ENCODE measurements at regions not wholly inside any gene's neighbourhood (a gene's known extent, or its start where the extent isn't known, plus 50 kb on each side); places are given as distances from the start of the nearest gene placed in this dataset.

DNA sequence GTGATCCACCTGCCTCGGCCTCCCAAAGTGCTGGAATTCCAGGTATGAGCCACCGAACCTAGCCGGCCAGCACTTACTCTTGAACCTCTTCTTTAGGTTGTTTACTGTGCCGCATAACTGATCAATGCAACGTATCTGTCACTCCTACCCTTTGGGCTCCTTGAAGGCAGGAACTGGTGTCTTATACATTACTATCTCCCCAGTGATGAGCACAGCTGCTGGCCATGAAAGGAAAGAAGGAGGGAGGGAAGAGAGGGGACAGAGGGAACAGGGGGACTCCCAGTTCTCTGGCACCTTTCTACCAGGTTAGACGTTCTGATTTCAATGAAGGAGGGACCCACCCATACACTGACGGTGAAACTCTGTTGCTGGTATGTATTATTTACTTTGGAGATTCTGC, 111.8 kb upstream of the NANOS1 start:
- no peak overlapping the region for H3K4me3 ChIP-seq (ENCODE audit: low read length)
- no peak overlapping the region for H3K9ac ChIP-seq (ENCODE audit: low read length)
- H3K56ac ChIP-seq (ENCODE audit: low read length): no peak overlapping the region
- H3K4me2 ChIP-seq (ENCODE audit: low read length): no peak overlapping the region
- H3K36me3 ChIP-seq (ENCODE audit: control insufficient read depth, insufficient read depth, low read length): no peaks in the 10 kb centered on the region
- H4K5ac ChIP-seq (ENCODE audit: low read length): no peak overlapping the region
- H2BK15ac ChIP-seq (replicated peaks; ENCODE audit: low read depth): no peak overlapping the region
- no peak overlapping the region for H3K4ac ChIP-seq (ENCODE audit: low read depth, low read length)
- no peak overlapping the region for H3K23ac ChIP-seq (ENCODE audit: low read length)
- no peaks in the 10 kb centered on the region for H3K79me1 ChIP-seq (ENCODE audit: low read length)
- no peaks in the 10 kb centered on the region for H3K27me3 ChIP-seq (ENCODE audit: insufficient read depth, low read length, poor library complexity)
- no peak overlapping the region for H2BK120ac ChIP-seq (ENCODE audit: low read depth, low read length)
- no peak overlapping the region for H3K27ac ChIP-seq (ENCODE audit: low read depth, low read length)
- no peak overlapping the region for H4K8ac ChIP-seq (ENCODE audit: low read depth, low read length)
- no peak overlapping the region for H2AK5ac ChIP-seq (ENCODE audit: low read length)
- WGBS (ENCODE audit: extremely low coverage, insufficient coverage, low lambda C conversion rate): no CpG with 5 or more reads among the region's 7 CpGs
- no peak for DNase-seq
- H3K18ac ChIP-seq (ENCODE audit: low read length): no peak overlapping the region
- H3K79me2 ChIP-seq (ENCODE audit: control insufficient read depth, insufficient read depth, low read length): no peaks in the 10 kb centered on the region
- H2BK5ac ChIP-seq (ENCODE audit: low read length): no peak overlapping the region
- H3K4me1 ChIP-seq (ENCODE audit: control insufficient read depth, low read depth, low read length): no peaks in the 10 kb centered on the region

DNA sequence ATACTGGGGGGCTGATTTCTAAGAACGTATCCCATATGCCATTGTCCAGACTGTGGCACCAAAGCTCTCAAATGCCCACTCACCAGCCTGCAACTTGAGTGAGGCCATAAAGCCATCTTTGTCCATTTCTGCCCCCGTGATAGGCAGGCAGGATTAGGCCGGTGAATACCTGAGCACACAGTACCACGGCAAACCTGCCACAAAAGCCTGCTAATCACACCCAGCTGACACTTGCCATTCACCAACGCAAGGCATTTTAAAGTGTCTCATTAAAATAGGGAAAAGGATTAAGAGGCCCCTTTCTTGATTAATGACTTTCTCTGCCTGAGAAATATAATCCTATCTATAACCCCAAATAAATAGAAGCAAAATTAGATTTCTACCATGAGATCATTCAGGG, 111.4 kb upstream of the NANOS1 start:
- DNase-seq: no peak
- Histone ChIP-seq H3K9ac (ENCODE audit: low read length) (no peak overlapping the region), H3K4me3 (ENCODE audit: low read length) (no peak overlapping the region), H2BK120ac (ENCODE audit: low read depth, low read length) (no peak overlapping the region), H3K27me3 (ENCODE audit: insufficient read depth, low read length, poor library complexity) (no peaks in the 10 kb centered on the region), H3K56ac (ENCODE audit: low read length) (no peak overlapping the region), H3K23ac (ENCODE audit: low read length) (no peak overlapping the region), H3K27ac (ENCODE audit: low read depth, low read length) (no peak overlapping the region), H4K8ac (ENCODE audit: low read depth, low read length) (no peak overlapping the region), H3K36me3 (ENCODE audit: control insufficient read depth, insufficient read depth, low read length) (no peaks in the 10 kb centered on the region), H2BK5ac (ENCODE audit: low read length) (no peak overlapping the region), H3K79me2 (ENCODE audit: control insufficient read depth, insufficient read depth, low read length) (no peaks in the 10 kb centered on the region), H4K5ac (ENCODE audit: low read length) (no peak overlapping the region), H3K79me1 (ENCODE audit: low read length) (no peaks in the 10 kb centered on the region), H3K4me1 (ENCODE audit: control insufficient read depth, low read depth, low read length) (no peaks in the 10 kb centered on the region), H2BK15ac (replicated peaks; ENCODE audit: low read depth) (no peak overlapping the region), H3K4me2 (ENCODE audit: low read length) (no peak overlapping the region), H3K18ac (ENCODE audit: low read length) (no peak overlapping the region), H2AK5ac (ENCODE audit: low read length) (no peak overlapping the region), H3K4ac (ENCODE audit: low read depth, low read length) (no peak overlapping the region)
- no CpG with 5 or more reads among the region's 5 CpGs for WGBS (ENCODE audit: extremely low coverage, insufficient coverage, low lambda C conversion rate)

DNA sequence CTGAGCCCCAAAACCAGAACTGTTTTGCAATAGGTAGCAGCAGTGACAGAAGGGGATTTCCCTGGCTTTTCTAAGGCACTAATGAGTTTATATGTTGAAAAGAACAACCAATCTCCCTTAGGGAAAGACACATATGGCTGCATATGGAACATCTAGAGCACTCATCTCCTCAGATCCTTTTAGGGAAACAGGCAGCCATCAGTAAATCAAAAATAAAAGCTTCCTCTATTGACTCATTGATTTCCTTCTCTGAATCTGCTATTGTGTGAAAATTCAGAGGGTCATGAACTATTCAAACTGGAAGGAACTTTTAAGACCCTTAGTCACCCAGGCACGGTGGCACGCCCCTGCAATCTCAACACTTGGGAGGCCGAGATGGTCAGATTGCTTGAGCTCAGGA, 110.9 kb upstream of the NANOS1 start:
- no peak for DNase-seq
- Histone ChIP-seq H4K8ac (ENCODE audit: low read depth, low read length) (no peak overlapping the region), H2BK5ac (ENCODE audit: low read length) (no peak overlapping the region), H3K4me1 (ENCODE audit: control insufficient read depth, low read depth, low read length) (no peaks in the 10 kb centered on the region), H2BK120ac (ENCODE audit: low read depth, low read length) (no peak overlapping the region), H3K36me3 (ENCODE audit: control insufficient read depth, insufficient read depth, low read length) (no peaks in the 10 kb centered on the region), H3K9ac (ENCODE audit: low read length) (no peak overlapping the region), H2BK15ac (replicated peaks; ENCODE audit: low read depth) (no peak overlapping the region), H3K23ac (ENCODE audit: low read length) (no peak overlapping the region), H3K27ac (ENCODE audit: low read depth, low read length) (no peak overlapping the region), H3K4me2 (ENCODE audit: low read length) (no peak overlapping the region), H3K79me1 (ENCODE audit: low read length) (no peaks in the 10 kb centered on the region), H3K18ac (ENCODE audit: low read length) (no peak overlapping the region), H2AK5ac (ENCODE audit: low read length) (no peak overlapping the region), H4K5ac (ENCODE audit: low read length) (no peak overlapping the region), H3K79me2 (ENCODE audit: control insufficient read depth, insufficient read depth, low read length) (no peaks in the 10 kb centered on the region), H3K4ac (ENCODE audit: low read depth, low read length) (no peak overlapping the region), H3K4me3 (ENCODE audit: low read length) (no peak overlapping the region), H3K27me3 (ENCODE audit: insufficient read depth, low read length, poor library complexity) (no peaks in the 10 kb centered on the region), H3K56ac (ENCODE audit: low read length) (no peak overlapping the region)
- WGBS (ENCODE audit: extremely low coverage, insufficient coverage, low lambda C conversion rate): no CpG with 5 or more reads among the region's 3 CpGs

DNA sequence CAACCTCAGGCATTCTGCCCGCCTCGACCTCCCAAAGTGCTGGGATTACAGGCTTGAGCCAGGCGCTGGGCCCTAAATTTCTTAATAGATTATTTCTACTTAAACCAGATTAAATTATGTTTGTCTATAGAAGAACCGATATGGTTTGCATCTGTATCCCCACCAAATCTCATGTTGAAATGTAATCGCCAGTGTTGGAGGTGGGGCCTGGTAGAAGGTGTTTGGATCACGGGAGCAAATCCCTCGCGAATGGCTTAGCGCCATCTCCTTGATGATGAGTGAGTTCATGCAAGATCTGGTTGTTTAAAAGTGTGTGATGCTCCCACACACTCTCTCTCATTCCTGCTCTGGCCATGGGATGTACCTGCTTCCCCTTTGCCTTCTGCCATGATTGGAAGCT, 109.3 kb upstream of the NANOS1 start:
- H3K36me3 ChIP-seq (ENCODE audit: control insufficient read depth, insufficient read depth, low read length): no peaks in the 10 kb centered on the region
- H3K23ac ChIP-seq (ENCODE audit: low read length): no peak overlapping the region
- no peaks in the 10 kb centered on the region for H3K27me3 ChIP-seq (ENCODE audit: insufficient read depth, low read length, poor library complexity)
- WGBS (ENCODE audit: extremely low coverage, insufficient coverage, low lambda C conversion rate): no CpG with 5 or more reads among the region's 9 CpGs
- no peak overlapping the region for H2BK5ac ChIP-seq (ENCODE audit: low read length)
- no peak overlapping the region for H3K4me3 ChIP-seq (ENCODE audit: low read length)
- H2AK5ac ChIP-seq (ENCODE audit: low read length): no peak overlapping the region
- H3K4me1 ChIP-seq (ENCODE audit: control insufficient read depth, low read depth, low read length): no peaks in the 10 kb centered on the region
- H3K18ac ChIP-seq (ENCODE audit: low read length): no peak overlapping the region
- H3K27ac ChIP-seq (ENCODE audit: low read depth, low read length): no peak overlapping the region
- H2BK15ac ChIP-seq (replicated peaks; ENCODE audit: low read depth): no peak overlapping the region
- no peak overlapping the region for H3K4me2 ChIP-seq (ENCODE audit: low read length)
- no peak overlapping the region for H4K8ac ChIP-seq (ENCODE audit: low read depth, low read length)
- H3K9ac ChIP-seq (ENCODE audit: low read length): no peak overlapping the region
- DNase-seq: no peak
- no peaks in the 10 kb centered on the region for H3K79me2 ChIP-seq (ENCODE audit: control insufficient read depth, insufficient read depth, low read length)
- H3K56ac ChIP-seq (ENCODE audit: low read length): no peak overlapping the region
- no peak overlapping the region for H2BK120ac ChIP-seq (ENCODE audit: low read depth, low read length)
- H4K5ac ChIP-seq (ENCODE audit: low read length): no peak overlapping the region
- no peaks in the 10 kb centered on the region for H3K79me1 ChIP-seq (ENCODE audit: low read length)
- H3K4ac ChIP-seq (ENCODE audit: low read depth, low read length): no peak overlapping the region

DNA sequence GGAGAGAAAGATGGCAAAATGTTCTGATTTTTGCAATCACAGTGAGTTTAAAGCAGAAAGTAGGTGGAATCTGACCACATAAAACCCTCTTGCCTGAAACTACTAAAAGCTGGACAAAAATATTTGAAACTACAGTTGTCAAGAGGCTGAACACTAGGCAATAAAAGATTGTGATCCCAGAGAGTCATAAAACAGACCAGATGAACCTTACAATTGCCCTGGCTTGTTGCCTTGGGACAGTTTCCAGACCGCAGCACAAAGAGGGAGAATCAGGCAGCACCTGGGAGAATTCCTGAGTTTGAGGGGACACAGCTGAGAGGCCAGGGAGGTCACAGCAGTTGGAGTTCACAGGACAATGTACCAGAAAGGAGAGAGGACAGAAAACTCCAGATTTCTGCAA, 107.3 kb upstream of the NANOS1 start:
- Histone ChIP-seq H2BK120ac (ENCODE audit: low read depth, low read length) (no peak overlapping the region), H4K8ac (ENCODE audit: low read depth, low read length) (no peak overlapping the region), H3K79me1 (ENCODE audit: low read length) (no peaks in the 10 kb centered on the region), H2BK15ac (replicated peaks; ENCODE audit: low read depth) (no peak overlapping the region), H3K27me3 (ENCODE audit: insufficient read depth, low read length, poor library complexity) (no peaks in the 10 kb centered on the region), H3K27ac (ENCODE audit: low read depth, low read length) (no peak overlapping the region), H3K4me1 (ENCODE audit: control insufficient read depth, low read depth, low read length) (no peaks in the 10 kb centered on the region), H3K56ac (ENCODE audit: low read length) (no peak overlapping the region), H2AK5ac (ENCODE audit: low read length) (no peak overlapping the region), H3K79me2 (ENCODE audit: control insufficient read depth, insufficient read depth, low read length) (no peaks in the 10 kb centered on the region), H3K4ac (ENCODE audit: low read depth, low read length) (no peak overlapping the region), H3K4me2 (ENCODE audit: low read length) (no peak overlapping the region), H3K23ac (ENCODE audit: low read length) (no peak overlapping the region), H4K5ac (ENCODE audit: low read length) (no peak overlapping the region), H3K4me3 (ENCODE audit: low read length) (no peak overlapping the region), H3K18ac (ENCODE audit: low read length) (no peak overlapping the region), H2BK5ac (ENCODE audit: low read length) (no peak overlapping the region), H3K9ac (ENCODE audit: low read length) (no peak overlapping the region), H3K36me3 (ENCODE audit: control insufficient read depth, insufficient read depth, low read length) (no peaks in the 10 kb centered on the region)
- WGBS (ENCODE audit: extremely low coverage, insufficient coverage, low lambda C conversion rate): no CpG with 5 or more reads among the region's 1 CpG
- no peak for DNase-seq

DNA sequence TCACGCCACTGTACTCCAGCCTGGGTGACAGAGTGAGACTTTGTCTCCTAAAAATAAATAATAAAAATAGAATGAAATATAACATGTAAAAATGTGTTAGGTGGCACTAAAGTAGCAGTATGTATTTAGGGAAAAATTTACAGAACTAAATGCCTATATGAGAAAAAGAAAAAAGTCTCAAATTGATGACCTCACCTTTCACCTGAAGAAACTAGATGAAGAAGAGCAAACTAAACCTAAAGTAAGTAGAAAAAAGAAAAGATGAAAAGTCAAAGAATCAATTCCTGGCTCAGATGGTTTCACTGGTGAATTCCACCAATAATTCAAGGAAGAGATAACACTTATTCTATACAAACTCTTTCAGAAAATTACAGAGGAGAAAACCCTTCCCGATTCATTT, 106.5 kb upstream of the NANOS1 start:
- no peak overlapping the region for H3K4me2 ChIP-seq (ENCODE audit: low read length)
- no peaks in the 10 kb centered on the region for H3K4me1 ChIP-seq (ENCODE audit: control insufficient read depth, low read depth, low read length)
- no peaks in the 10 kb centered on the region for H3K79me1 ChIP-seq (ENCODE audit: low read length)
- H3K4me3 ChIP-seq (ENCODE audit: low read length): no peak overlapping the region
- no peak overlapping the region for H3K4ac ChIP-seq (ENCODE audit: low read depth, low read length)
- H3K36me3 ChIP-seq (ENCODE audit: control insufficient read depth, insufficient read depth, low read length): no peaks in the 10 kb centered on the region
- no peak overlapping the region for H3K18ac ChIP-seq (ENCODE audit: low read length)
- no peak overlapping the region for H3K56ac ChIP-seq (ENCODE audit: low read length)
- no CpG with 5 or more reads among the region's 2 CpGs for WGBS (ENCODE audit: extremely low coverage, insufficient coverage, low lambda C conversion rate)
- H4K5ac ChIP-seq (ENCODE audit: low read length): no peak overlapping the region
- no peak overlapping the region for H3K9ac ChIP-seq (ENCODE audit: low read length)
- no peak overlapping the region for H2BK120ac ChIP-seq (ENCODE audit: low read depth, low read length)
- H2AK5ac ChIP-seq (ENCODE audit: low read length): no peak overlapping the region
- H2BK15ac ChIP-seq (replicated peaks; ENCODE audit: low read depth): no peak overlapping the region
- H4K8ac ChIP-seq (ENCODE audit: low read depth, low read length): no peak overlapping the region
- H3K23ac ChIP-seq (ENCODE audit: low read length): no peak overlapping the region
- H3K79me2 ChIP-seq (ENCODE audit: control insufficient read depth, insufficient read depth, low read length): no peaks in the 10 kb centered on the region
- no peaks in the 10 kb centered on the region for H3K27me3 ChIP-seq (ENCODE audit: insufficient read depth, low read length, poor library complexity)
- H3K27ac ChIP-seq (ENCODE audit: low read depth, low read length): no peak overlapping the region
- H2BK5ac ChIP-seq (ENCODE audit: low read length): no peak overlapping the region
- DNase-seq: no peak

Measured in mesendoderm (in vitro differentiated cells).